ENCODE measurements at regions not wholly inside any gene's neighbourhood (a gene's known extent, or its start where the extent isn't known, plus 50 kb on each side); places are given as distances from the start of the nearest gene placed in this dataset. TPM values are rescaled to one million over a fixed set of nuclear protein-coding genes. Genes with fewer than 3 reads are reported as not detected.

- peak; percentile 17 for DNase-seq (ENCODE audit: low read depth)
- H3K4me3 ChIP-seq (ENCODE audit: low read depth, low read length) = no peak overlapping the region
- TF ChIP-seq CTCF (IDR thresholded peaks at IDR 0.05; ENCODE audit: insufficient read depth, low read length) = no peak
These were observed 52.1 kb upstream of the IL12A start for GRCh38 chr3:159936541-159936940.

- no peak for TF ChIP-seq CTCF (IDR thresholded peaks at IDR 0.05; ENCODE audit: insufficient read depth, low read length)
- H3K4me3 ChIP-seq (ENCODE audit: low read depth, low read length) = no peak overlapping the region
- no peak for DNase-seq (ENCODE audit: low read depth)
These were observed 51.0 kb upstream of the IL12A start for GRCh38 chr3:159937561-159938166.

- H3K4me3 ChIP-seq (ENCODE audit: low read depth, low read length) = no peak overlapping the region
- DNase-seq (ENCODE audit: low read depth) = peak; percentile 77
- no peak for TF ChIP-seq CTCF (IDR thresholded peaks at IDR 0.05; ENCODE audit: insufficient read depth, low read length)
These were observed 49.9 kb upstream of the IL12A start for GRCh38 chr3:159938714-159939113.

Small RNAs in the stretch of these regions (small RNA-seq; reads per million reads assigned to genes)
- 2.2 reads per million, percentile 72 among the genes with 10 or more reads in this experiment for gene MIR3919
- gene RNU2-31P = not detected
